Astrocyte (in vitro differentiated cells and primary cell): ENCODE measurements at regions not wholly inside any gene's neighbourhood (a gene's known extent, or its start where the extent isn't known, plus 50 kb on each side); places are given as distances from the start of the nearest gene placed in this dataset.

Source experiments
- DNase-seq: peaks from one replicate; pipeline ENCODE4 v3.0.0-alpha.2; 2010; ENCODE audit warnings: low read depth
- FAIRE-seq: peaks from 2 replicates; lab custom pipeline; 2011; peaks lifted over from hg19 to GRCh38; lab: Jason Lieb, UNC
- H2AFZ ChIP-seq: 2 replicates; pipeline ENCODE4 v1.6.0; 2012; ENCODE audit warnings: low read depth, low read length, inconsistent platforms
- H3K27ac ChIP-seq: 2 replicates; pipeline ENCODE4 v1.5.1; 2011; ENCODE audit warnings: low read depth, low read length, inconsistent platforms
- H3K27me3 ChIP-seq: 2 replicates; pipeline ENCODE4 v1.6.0; 2011; ENCODE audit warnings: low read length, inconsistent platforms; ENCODE audit not compliant: insufficient read depth
- H3K36me3 ChIP-seq: 2 replicates; pipeline ENCODE4 v1.5.1; 2011; ENCODE audit warnings: low read length, inconsistent platforms; ENCODE audit not compliant: insufficient read depth
- H3K4me1 ChIP-seq: 2 replicates; pipeline ENCODE4 v1.5.1; 2011; ENCODE audit warnings: low read length, inconsistent platforms; ENCODE audit not compliant: insufficient read depth
- H3K4me2 ChIP-seq: 2 replicates; pipeline ENCODE4 v1.6.0; 2012; ENCODE audit warnings: low read length, inconsistent platforms
- H3K4me3 ChIP-seq: 2 replicates; pipeline ENCODE4 v1.5.1; 2011; ENCODE audit warnings: low read depth, mild to moderate bottlenecking, low read length, inconsistent platforms; ENCODE audit not compliant: insufficient read depth
- H3K79me2 ChIP-seq: 2 replicates; pipeline ENCODE4 v1.6.0; 2012; ENCODE audit warnings: mild to moderate bottlenecking, low read length, inconsistent platforms; ENCODE audit not compliant: insufficient read depth
- H3K9ac ChIP-seq: 2 replicates; pipeline ENCODE4 v1.6.0; 2012; ENCODE audit warnings: mild to moderate bottlenecking, low read length, inconsistent platforms
- H3K9me3 ChIP-seq: 2 replicates; pipeline ENCODE4 v1.5.1; 2012; ENCODE audit warnings: low read depth, mild to moderate bottlenecking, low read length, inconsistent platforms; ENCODE audit not compliant: insufficient read depth
- H4K20me1 ChIP-seq: 2 replicates; pipeline ENCODE4 v1.6.0; 2012; ENCODE audit warnings: low read length, inconsistent platforms; ENCODE audit not compliant: insufficient read depth
- H3K27ac Mint-ChIP-seq: one replicate; pipeline ENCODE4 v1.8.0; 2021; ENCODE audit warnings: mild to moderate bottlenecking, mixed read lengths; ENCODE audit not compliant: unreplicated experiment
- H3K27me3 Mint-ChIP-seq: one replicate; pipeline ENCODE4 v1.8.0; 2021; ENCODE audit warnings: low read depth, mixed read lengths; ENCODE audit not compliant: unreplicated experiment
- H3K36me3 Mint-ChIP-seq: one replicate; pipeline ENCODE4 v1.8.0; 2021; ENCODE audit warnings: low read depth, mixed read lengths; ENCODE audit not compliant: unreplicated experiment
- H3K4me1 Mint-ChIP-seq: one replicate; pipeline ENCODE4 v1.8.0; 2021; ENCODE audit warnings: low read depth, mixed read lengths; ENCODE audit not compliant: unreplicated experiment
- H3K4me3 Mint-ChIP-seq: one replicate; pipeline ENCODE4 v1.8.0; 2021; ENCODE audit warnings: mild to moderate bottlenecking, moderate library complexity, mixed read lengths; ENCODE audit not compliant: unreplicated experiment
- H3K9me3 Mint-ChIP-seq: one replicate; pipeline ENCODE4 v1.8.0; 2021; ENCODE audit warnings: mild to moderate bottlenecking, mixed read lengths; ENCODE audit not compliant: unreplicated experiment
- EZH2 ChIP-seq: IDR thresholded peaks from 2 replicates; pipeline ENCODE4 v1.6.1; 2012; ENCODE audit warnings: mild to moderate bottlenecking, low read length, inconsistent platforms; ENCODE audit not compliant: insufficient read depth
- TF ChIP-seq, protein P1 (sequence below): IDR thresholded peaks from 2 replicates; pipeline ENCODE4 v1.5.1; 2011; ENCODE audit warnings: low read depth, mild to moderate bottlenecking, inconsistent platforms, low read length, moderate library complexity; ENCODE audit not compliant: insufficient read depth

DNA sequence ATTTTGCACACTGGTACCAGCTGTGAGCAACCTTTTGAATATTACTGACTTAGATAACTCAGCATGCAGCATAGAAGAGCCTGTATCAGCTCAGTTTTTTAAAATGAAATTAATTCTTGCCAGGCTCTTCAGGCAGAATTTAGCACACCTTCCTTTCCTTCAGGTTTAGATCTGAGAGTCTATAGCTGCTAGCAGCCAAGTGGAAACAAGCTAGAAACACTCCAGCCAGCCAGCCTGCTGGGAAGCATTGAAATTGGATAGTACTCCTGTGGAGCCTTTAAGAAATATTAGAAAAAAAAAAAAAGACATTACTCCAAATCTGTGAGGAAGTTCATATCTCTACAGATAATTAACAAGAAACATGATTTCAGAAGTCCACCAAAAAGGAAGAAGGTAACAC lies 812.2 kb downstream of the DTWD2 start:
- H2AFZ ChIP-seq = no peak overlapping the region
- DNase-seq = no peak
- H4K20me1 ChIP-seq = no peaks in the 10 kb centered on the region
- no peaks in the 10 kb centered on the region for H3K79me2 ChIP-seq
- H3K4me3 ChIP-seq = no peak overlapping the region
- no peaks in the 10 kb centered on the region for H3K27me3 ChIP-seq
- no peak overlapping the region for H3K4me3 Mint-ChIP-seq
- H3K4me2 ChIP-seq = no peak overlapping the region
- no peak overlapping the region for H3K9ac ChIP-seq
- no peaks in the 10 kb centered on the region for H3K36me3 Mint-ChIP-seq
- no peak for FAIRE-seq
- no peaks in the 10 kb centered on the region for H3K9me3 ChIP-seq
- H3K4me1 ChIP-seq = no peaks in the 10 kb centered on the region
- no peaks in the 10 kb centered on the region for H3K36me3 ChIP-seq
- H3K27ac Mint-ChIP-seq = no peak overlapping the region
- H3K9me3 Mint-ChIP-seq = no peaks in the 10 kb centered on the region
- H3K27me3 Mint-ChIP-seq = no peaks in the 10 kb centered on the region
- TF ChIP-seq EZH2 = no peak
- TF ChIP-seq, protein P1, sequence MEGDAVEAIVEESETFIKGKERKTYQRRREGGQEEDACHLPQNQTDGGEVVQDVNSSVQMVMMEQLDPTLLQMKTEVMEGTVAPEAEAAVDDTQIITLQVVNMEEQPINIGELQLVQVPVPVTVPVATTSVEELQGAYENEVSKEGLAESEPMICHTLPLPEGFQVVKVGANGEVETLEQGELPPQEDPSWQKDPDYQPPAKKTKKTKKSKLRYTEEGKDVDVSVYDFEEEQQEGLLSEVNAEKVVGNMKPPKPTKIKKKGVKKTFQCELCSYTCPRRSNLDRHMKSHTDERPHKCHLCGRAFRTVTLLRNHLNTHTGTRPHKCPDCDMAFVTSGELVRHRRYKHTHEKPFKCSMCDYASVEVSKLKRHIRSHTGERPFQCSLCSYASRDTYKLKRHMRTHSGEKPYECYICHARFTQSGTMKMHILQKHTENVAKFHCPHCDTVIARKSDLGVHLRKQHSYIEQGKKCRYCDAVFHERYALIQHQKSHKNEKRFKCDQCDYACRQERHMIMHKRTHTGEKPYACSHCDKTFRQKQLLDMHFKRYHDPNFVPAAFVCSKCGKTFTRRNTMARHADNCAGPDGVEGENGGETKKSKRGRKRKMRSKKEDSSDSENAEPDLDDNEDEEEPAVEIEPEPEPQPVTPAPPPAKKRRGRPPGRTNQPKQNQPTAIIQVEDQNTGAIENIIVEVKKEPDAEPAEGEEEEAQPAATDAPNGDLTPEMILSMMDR = no peak
- no peak overlapping the region for H3K27ac ChIP-seq
- H3K4me1 Mint-ChIP-seq = no peaks in the 10 kb centered on the region

DNA sequence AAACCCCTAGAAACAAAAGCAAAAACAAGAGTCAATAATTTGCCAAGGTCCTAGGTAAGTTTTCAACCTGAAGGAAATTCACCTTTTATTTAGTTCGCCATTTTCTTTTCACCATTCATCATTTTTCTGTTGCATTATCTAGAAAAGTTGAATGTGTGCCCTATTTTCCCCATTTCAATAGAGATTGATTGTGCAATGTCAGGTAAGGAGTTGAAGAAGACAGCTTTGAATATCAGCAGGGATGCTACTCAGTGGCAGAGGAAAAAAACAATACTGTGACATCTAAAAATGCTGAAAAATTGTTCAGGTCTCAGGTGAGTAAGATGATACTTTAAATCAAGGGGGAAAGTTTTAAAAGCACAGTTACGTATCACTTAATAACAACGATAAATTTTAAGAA lies 813.7 kb downstream of the DTWD2 start:
- Mint-ChIP-seq H3K27ac (no peak overlapping the region), H3K36me3 (no peaks in the 10 kb centered on the region), H3K4me1 (no peaks in the 10 kb centered on the region), H3K9me3 (no peaks in the 10 kb centered on the region), H3K27me3 (no peaks in the 10 kb centered on the region), H3K4me3 (no peak overlapping the region)
- H3K27me3 ChIP-seq = no peaks in the 10 kb centered on the region
- H3K4me2 ChIP-seq = no peak overlapping the region
- FAIRE-seq = no peak
- TF ChIP-seq, protein P1 = no peak
- no peak for TF ChIP-seq EZH2
- no peak overlapping the region for H2AFZ ChIP-seq
- no peak overlapping the region for H3K9ac ChIP-seq
- no peaks in the 10 kb centered on the region for H3K4me1 ChIP-seq
- H3K79me2 ChIP-seq = no peaks in the 10 kb centered on the region
- no peaks in the 10 kb centered on the region for H3K9me3 ChIP-seq
- H3K36me3 ChIP-seq = no peaks in the 10 kb centered on the region
- no peaks in the 10 kb centered on the region for H4K20me1 ChIP-seq
- no peak overlapping the region for H3K4me3 ChIP-seq
- no peak for DNase-seq
- H3K27ac ChIP-seq = no peak overlapping the region

DNA sequence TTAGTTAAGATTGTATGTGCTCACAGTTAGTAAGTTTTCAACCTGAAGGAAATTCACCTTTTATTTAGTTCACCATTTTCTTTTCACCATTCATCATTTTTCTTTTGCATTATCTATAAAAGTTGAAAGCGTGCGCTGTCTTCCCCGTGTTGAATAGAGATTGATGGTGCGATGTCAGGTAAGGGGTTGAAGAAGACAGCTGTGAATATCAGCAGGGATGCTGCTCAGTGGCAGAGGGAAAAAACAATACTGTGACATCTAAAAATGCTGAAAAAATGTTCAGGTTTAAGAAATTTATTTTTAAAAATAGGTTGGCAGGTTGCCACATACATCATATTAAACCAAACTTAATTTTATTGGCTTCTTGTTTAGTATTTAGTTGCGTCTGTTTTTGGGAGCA lies 815.0 kb downstream of the DTWD2 start:
- no peak overlapping the region for H2AFZ ChIP-seq
- H3K27ac Mint-ChIP-seq = no peak overlapping the region
- no peaks in the 10 kb centered on the region for H3K36me3 ChIP-seq
- no peak overlapping the region for H3K4me2 ChIP-seq
- no peaks in the 10 kb centered on the region for H3K79me2 ChIP-seq
- H3K9me3 ChIP-seq = no peaks in the 10 kb centered on the region
- no peaks in the 10 kb centered on the region for H4K20me1 ChIP-seq
- no peak overlapping the region for H3K4me3 ChIP-seq
- no peak overlapping the region for H3K27ac ChIP-seq
- TF ChIP-seq, protein P1 = no peak
- TF ChIP-seq EZH2 = no peak
- no peak for FAIRE-seq
- DNase-seq = no peak
- H3K9me3 Mint-ChIP-seq = no peaks in the 10 kb centered on the region
- no peaks in the 10 kb centered on the region for H3K4me1 ChIP-seq
- H3K36me3 Mint-ChIP-seq = no peaks in the 10 kb centered on the region
- no peaks in the 10 kb centered on the region for H3K27me3 Mint-ChIP-seq
- no peaks in the 10 kb centered on the region for H3K4me1 Mint-ChIP-seq
- H3K4me3 Mint-ChIP-seq = no peak overlapping the region
- no peak overlapping the region for H3K9ac ChIP-seq
- H3K27me3 ChIP-seq = no peaks in the 10 kb centered on the region
